NCI-H1694 (cell line): ENCODE measurements at regions not wholly inside any gene's neighbourhood (a gene's known extent, or its start where the extent isn't known, plus 50 kb on each side); places are given as distances from the start of the nearest gene placed in this dataset.
"Not testable (repeated sequence)": the region's sequence is repeated elsewhere in the genome, so short reads cannot be mapped to it uniquely, and the experiment has no call there.

ENCODE experiments used
- DNase-seq: peaks from one replicate; lab custom pipeline; 2025; lab: John Stamatoyannopoulos, UW

DNA sequence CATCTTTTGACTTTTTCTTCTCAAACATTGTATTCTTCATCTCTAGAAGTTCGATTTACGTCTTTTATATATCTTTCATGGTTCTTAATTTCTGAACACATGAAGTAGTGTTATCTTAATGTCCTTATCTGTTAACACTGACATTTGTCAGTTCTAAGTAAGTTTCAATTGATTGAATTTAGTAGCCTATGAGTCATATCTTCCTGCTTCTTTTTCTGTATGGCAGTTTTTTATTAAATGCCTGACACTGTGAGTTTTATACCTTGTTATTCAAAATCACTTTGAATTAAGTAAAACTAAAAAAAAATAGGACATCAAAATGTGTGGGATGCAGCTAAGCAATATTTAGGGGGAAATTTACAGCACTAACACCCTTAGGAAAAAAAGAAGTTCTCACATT is 707.0 kb upstream of the ACO1 start:
- no peak for DNase-seq

DNA sequence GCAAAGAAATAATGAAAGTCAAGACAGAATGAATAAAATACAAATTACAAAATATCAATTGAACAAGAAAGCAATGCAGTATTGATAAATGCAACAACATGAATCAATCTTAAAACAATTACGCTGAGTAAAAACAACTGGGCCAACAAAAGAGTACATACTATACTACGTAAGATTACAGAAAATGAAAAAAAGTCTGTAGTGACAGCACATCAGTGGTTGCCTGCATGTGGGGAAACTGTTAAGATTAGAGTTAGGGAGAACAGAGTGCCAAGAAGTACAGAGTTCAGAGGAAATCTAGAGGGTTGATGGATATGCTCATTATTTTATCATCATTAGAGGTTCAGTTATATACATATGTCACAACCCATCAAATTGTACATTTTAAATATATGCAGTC is 706.6 kb upstream of the ACO1 start:
- no peak for DNase-seq

DNA sequence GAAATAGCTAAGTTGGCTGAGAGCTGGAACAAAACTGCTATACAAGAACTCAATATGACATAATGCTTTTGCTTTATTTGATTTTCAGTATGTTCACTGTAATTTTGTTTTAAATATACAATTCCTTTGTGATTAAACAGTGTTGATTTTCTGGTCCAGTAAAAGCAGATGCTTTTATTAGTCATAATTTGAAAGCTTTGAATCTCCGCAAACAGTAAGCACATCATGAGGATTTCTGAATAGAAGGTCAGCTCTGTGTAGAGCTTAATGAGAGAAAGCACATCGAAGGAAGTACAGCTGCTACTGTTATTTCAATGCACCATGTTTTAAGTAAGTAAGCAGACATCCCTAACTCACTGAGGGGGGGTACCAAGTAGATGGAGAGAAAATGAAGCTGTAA is 701.3 kb upstream of the ACO1 start:
- peak; percentile 48 for DNase-seq

DNA sequence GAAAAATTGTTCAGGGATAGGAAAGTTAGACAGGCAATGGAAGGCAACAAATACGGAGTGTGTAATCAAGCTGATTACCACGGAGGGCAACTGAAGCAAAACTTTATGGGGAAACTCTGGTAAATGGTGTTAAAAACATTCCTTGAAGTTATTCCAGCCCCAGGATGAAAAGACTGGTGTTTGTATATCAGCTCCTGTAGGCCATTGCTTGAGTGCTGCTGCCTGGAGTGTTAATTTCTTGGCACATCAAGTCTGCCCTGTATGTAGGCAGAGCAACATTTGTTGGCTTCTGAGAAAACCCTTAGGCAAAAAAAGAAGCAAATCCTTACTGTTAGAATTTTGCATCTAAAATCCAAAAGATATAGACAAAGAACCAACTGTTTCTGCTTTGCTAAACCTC is 686.5 kb upstream of the ACO1 start:
- no peak for DNase-seq

DNA sequence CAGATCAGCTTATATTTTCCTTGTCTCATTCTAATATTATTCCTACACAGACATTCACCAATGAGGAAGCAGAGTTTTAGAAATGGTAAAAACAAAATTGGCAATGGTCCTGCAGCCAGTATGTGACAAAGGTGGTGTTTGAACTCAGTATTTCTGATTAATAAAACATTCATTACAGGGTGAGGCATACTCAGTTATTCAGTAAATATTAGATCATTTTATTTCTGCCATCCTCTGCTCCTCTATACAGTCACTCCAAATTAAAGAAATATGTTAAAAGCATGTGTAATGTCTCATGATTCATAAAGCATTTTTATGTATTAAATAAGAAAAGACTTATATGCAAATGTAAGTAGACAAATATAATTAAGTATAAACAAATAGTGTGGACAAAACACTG is 684.6 kb upstream of the ACO1 start:
- no peak for DNase-seq

DNA sequence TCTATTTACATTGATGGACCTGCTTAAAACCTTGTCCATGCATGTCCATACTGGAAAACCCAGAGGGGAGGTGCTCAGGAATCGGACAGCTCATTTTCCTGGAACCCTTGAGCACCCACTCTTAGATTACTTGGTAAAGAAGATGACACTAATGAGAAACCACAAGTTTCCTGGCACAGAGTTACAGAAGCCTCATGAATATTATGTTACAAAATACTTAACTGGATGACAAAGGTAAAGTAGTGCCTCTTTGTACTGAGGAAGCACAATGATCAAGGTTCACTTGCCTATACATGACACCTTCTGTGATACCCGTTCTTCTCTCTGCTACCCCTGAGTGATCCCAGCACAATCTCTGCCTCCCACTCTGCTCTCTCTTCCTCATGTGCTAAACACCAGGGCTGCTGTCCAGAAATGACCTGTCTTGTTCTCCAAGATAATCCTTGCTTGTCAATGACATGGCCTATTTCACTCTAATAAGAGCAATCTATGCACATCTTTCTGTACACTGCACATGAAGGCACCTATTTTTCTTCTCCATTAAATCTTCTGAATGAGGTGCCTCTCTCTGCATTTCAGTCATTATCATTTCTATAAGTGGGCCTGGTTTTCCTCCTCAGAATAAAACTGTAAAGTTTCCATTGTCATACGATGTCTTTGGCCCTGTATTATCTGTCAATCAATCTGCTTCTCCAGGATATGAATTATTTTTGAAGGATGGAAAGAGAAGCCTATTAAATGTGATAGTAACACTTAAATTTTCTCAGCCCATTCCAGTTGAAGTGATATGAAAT is 684.0 kb upstream of the ACO1 start:
- DNase-seq, result no peak

DNA sequence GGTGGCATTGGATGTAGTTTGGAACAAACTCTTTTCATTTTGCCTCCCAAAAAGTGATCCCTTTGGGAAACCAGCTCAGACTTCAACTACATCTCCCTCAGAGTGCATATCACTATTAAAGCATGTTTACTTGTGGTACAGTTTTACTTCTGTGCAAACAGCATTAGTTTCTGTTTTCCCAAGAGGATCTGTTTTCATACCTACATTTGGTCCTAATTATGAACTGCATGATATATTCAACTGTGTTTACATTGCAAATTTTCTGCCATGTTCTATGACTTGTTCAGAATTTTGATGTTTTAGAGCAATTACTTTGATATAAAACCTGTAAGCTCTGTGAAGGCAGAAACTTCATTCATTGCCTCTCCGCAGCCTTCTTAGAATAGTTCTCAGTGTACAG is 681.5 kb upstream of the ACO1 start:
- DNase-seq, result no peak

DNA sequence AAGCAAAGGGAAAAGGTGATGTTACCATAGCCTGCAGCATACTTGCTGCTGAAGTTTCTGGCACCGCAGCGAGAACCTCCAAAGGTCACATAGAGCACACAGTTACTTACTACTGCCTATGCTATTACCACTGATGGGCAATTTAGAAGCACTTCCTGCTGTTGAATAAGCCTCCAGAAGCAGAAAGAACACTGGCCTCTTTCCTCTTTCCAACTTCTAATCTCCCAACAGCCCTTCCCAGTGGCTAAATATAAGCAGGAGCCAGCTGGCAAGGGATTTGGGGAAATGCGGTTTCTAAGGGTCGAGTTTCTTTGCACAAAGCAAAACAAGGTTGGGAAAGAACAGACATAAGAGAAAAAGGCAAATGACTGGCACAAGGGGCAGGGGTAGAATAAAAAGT is 669.2 kb upstream of the ACO1 start:
- no peak for DNase-seq

DNA sequence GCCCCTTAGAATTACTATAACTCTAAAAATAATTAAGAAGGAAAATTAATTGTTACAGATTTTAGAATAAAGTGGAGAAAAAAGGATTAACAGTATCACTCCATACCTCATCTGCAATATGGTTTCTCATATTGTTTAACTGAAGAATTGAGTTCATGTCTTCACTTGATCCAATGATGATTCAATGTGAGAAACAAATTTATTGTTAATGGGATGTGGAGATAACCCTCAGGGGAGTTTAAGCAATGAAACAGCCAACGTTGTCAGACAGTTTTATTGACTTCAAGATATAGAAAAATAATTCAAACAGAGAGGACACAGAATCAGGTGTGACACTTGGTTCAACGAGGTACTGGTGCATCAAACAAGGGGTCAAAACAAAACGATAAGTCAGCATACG is 665.2 kb upstream of the ACO1 start:
- DNase-seq, result no peak

DNA sequence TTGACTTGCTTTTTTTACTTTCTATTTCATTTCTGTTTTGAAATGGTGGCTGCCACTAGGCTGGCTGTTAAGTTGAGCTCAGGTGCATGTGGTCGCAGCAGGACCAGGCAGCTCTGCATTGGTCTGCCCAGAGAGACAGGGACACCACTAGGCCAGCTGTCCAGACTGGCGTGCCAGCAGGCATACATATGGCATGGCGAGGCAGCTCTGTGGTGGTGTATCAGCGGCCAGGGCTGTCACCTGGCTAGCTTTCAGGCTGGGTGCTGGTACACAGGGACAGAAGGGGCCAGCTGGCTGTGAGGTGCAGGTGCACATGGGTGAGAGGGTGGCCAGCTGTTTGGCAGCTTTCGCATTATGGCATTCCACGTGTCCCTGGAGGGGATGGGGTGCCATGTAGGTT is 654.0 kb upstream of the ACO1 start:
- no peak for DNase-seq

DNA sequence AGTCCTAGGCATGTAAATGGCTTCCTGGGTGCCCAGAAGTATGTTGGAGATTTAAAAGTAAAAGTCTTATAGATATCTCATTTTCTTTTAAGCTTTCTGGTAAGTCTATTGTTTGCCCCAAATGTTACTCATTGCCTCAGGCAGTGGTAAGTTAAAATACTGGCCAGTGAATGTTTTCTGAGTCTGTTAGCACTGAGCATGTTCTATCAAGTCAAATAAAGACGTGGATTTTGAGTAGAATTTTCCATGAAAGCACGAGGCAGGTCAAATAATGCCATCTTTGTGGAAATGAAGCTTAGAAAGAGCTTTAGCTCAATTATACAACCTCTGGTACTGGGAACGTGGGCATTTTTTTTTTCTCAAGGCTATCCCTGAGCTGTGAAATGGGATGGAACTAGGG is 651.3 kb upstream of the ACO1 start:
- DNase-seq, result no peak

DNA sequence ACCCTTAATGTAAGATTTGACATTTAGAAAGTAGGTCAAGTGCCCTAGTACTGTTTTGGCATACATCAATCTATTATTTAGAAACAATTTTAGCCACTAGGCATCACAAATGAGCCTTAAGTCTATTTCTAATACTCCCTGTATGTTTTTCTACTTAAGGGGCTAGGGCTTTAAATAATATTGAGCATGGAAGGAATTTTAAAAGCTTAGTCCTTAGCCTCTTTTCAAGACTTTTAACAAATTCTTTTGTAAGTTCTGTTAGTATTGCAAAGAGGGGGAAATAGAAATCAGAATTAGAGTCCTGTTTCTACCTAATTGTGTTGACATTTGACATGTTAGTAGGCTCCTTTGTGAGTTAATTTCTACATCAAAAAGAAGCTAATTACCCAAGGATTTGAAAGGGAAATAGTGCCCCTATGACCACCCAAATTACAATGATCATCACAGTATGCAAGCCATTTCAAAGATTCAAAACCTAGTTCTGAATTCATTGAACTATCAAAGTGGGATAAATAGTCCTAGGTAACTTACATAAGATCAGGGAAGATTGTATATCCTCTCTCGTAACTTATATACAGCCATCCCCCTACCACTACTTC is 647.8 kb upstream of the ACO1 start:
- no peak for DNase-seq

DNA sequence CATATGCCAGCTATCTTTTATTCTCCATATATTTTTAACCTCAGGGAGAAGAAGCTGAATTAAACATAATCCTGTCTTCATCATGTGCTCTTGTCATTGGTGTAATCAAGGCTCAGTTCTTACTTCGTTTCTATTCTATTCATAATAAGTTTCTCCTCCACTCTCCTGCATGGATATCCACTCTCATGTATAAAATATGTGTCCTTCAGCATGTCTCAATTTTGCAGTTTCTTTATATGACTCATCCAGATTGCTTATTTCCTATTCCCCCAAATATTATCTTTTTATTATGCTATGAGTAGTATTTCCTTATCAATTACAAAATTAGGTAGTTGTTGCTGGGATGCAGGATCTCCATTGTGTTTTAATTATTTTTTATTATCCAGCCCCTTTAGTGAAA is 643.7 kb upstream of the ACO1 start:
- no peak for DNase-seq

DNA sequence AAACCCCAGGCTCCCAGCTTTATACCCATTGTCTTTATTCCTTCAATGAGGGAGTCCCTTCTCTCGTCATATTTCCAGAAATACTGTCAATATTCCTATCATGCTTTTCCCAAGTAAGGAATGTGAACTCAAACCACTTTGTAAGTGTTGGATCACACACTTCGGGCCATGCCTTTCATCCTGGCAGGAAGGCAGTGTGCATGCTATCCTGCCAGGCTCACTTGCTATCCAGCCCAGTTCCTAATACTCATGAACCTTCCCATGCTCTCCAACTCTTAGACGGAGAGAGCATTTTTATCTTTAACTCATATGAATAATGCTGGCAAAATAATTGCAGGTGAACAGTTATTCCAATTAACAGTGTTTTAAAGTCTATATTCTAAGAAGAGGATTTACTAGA is 639.9 kb upstream of the ACO1 start:
- DNase-seq, result no peak

DNA sequence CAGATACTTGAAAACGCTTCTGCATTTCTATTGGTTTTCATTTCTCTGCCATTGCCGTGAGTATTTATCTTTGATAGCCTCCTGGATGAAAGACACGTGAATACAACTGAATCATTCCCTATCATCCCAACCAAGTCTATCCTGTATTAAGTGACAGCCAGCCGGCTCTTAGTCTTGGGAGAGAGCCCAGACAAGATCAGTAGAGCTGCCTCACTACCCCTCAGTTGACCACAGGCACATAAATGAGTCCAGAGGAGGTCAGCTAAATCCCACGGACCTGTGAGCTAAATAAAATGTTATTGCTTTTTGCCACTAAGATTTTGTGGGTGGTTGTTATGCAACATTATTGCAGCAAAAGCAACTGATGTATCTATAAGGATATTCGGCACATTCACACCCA is 639.0 kb upstream of the ACO1 start:
- no peak for DNase-seq

DNA sequence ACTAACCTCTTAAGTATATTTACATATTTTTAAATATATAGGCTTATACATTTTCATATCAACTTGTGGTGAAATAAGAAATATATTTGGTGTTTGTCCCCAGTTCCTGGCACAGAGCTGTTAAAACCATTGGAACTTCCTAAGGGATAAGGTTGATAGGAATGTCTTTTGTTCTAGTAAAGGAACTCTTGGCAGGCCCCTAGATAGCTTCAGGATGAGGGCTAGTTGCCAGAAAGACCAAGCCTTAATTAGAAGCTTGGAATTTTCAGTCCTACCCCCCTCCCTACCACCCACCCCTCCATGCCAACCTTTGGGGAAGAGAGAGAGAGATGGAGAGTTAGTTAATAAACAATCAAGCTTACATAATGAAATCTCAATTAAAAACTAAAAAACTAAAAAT is 638.6 kb upstream of the ACO1 start:
- no peak for DNase-seq

DNA sequence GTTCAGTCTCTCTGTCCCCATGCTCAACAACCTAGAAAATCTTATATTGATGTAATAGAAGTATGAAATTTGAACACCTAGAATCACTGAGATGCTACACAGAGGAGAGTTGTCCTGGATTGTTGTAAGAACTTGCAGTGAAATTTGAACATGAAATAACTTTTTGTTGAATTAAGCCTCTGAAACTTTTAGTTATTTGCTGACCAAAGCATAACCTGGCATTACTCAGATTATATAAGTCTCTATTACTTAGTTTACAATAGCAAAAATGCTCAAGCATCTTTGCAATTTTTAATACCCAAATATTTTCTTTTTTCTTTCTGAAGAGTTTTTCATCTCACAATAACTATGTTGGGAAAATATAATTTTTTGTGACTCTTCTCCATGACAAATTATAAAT is 630.7 kb upstream of the ACO1 start:
- DNase-seq, result no peak

DNA sequence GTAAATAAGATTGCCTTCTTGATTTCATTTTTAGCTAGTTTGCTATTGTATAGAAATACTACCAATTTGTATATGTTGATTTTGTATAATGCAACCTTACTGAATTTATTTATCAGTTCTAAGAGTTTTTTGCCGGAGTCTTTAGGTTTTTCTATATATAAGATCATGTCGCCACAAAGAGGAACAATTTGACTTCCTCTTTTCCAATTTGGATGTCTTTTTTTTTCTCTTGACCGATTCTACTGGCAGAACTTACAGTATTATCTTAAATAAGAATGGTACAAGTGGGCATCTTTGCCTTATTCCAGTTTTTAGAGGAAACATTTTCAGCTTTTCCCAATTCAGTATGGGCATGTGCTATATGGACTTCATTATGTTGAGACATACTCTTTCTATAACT is 624.7 kb upstream of the ACO1 start:
- no peak for DNase-seq

DNA sequence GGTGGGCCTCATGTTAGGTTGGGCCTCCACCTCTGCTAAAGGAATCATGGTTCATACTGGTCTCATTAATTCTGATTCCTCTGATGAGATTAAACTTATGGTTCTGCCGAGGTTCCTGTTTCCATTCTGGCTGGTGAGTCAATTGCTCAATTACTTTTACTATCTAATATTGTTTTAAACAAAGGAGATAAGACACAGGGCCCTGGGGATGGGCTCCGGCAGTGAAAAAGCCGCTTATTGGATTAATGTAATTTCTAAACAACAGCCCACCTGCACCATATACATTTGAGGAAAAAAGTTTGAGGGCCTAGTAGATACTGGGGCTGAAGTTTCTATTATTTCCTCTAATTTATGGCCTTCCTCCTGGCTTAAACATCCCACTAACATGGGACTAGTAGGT is 610.4 kb upstream of the ACO1 start:
- DNase-seq, result not testable (repeated sequence)

DNA sequence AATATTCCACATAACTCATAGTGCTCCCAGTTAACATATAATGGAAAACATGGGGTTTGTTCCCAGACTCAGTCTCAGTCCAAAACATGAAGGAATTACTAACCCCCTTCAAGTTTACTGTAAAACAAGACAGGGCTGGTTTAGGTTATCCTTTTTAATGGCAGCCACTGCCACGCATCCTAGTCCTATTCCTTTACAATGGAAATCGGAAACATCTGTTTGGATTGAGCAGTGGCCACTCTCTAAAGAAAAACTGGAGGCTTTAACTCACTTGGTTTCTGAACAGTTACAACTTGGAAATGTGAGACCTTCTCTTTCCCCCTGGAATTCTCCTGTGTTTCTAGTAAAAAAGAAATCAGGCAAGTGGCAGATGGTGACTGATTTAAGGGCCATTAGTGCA is 609.9 kb upstream of the ACO1 start:
- DNase-seq, result no peak

DNA sequence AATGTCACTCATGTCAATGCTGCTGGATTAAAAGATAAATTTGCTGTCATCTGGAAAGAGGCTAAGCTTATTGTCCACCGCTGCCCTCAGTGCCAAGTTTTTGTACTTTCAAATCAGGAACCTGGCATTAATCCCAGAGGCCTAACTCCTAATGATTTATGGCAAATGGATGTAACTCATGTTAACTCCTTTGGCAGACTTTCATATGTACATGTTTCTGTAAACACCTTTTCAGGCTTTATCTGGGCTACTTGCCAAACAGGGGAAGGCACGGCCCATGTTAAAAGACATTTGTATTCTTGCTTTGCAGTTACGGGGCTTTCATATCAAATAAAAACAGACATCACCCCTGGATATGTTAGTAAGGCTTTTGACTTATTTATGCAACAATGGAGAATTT is 608.0 kb upstream of the ACO1 start:
- DNase-seq, result peak; percentile 81

DNA sequence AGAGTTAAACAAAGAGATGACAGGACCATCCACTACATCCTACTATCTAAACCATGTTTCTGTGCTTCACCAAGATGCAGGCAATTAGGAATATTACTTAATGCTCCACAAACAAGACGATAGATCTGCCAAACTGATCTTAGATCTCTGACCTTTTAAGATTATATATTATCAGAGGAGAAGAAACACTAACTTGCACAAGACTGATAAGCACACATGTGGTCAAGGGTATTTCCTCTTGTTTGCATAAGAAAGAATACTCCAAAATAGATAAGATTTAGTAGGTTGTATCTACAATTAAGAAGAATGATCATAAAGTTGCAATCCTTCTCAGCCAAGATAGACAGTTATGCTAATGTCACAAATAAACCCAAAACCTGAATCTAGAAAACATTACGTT is 601.0 kb upstream of the ACO1 start:
- no peak for DNase-seq

DNA sequence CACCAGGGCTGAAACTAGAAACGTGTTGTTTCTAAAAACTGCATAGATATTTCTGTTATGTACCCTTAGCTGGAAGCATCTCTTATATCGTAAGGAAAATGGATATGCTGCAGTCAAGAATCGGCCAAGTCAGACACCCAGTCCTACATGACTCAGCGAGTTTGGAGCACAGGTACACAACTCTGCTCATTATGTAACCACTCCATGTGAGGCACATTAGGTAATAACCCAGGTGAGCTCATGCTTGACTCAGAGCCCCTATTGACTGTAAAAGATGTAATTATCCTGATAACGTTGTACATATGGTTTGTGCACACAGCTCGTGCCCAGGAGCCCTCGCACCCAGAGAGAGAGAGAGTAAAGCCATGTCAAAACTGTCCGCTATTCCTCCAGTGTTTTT is 593.7 kb upstream of the ACO1 start:
- DNase-seq, result no peak

DNA sequence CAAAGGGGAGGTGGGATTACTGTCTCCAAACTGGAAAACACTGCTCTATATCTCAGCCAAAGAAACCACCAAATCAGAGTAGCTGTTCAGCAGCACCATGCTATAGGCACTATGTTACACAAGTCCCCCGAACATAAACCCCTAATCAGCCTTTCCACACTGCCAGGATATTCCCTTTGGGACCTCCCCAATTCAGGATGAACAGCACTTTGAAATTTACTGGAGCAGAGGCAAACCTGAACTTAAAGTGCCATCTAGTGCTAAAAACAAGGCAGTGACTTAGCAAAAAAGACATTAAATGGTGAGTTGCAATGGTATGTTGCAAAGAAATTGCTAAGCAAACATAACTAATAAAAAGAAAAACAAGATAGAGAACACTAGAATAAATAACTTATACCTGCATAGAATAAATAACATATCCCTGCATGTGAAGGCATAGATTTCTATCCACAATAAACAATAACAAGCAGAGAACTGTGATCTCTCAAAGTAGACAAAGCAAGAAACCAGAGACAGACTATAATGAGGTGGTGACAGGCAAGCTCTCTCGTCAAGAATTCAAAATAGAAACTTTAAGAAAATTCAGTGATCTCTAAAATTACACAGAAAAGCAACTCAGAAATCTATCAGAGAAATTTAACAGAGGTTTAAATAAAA is 584.4 kb upstream of the ACO1 start:
- peak; percentile 60 for DNase-seq
